ENCODE measurements at regions not wholly inside any gene's neighbourhood (a gene's known extent, or its start where the extent isn't known, plus 50 kb on each side); places are given as distances from the start of the nearest gene placed in this dataset.

DNA sequence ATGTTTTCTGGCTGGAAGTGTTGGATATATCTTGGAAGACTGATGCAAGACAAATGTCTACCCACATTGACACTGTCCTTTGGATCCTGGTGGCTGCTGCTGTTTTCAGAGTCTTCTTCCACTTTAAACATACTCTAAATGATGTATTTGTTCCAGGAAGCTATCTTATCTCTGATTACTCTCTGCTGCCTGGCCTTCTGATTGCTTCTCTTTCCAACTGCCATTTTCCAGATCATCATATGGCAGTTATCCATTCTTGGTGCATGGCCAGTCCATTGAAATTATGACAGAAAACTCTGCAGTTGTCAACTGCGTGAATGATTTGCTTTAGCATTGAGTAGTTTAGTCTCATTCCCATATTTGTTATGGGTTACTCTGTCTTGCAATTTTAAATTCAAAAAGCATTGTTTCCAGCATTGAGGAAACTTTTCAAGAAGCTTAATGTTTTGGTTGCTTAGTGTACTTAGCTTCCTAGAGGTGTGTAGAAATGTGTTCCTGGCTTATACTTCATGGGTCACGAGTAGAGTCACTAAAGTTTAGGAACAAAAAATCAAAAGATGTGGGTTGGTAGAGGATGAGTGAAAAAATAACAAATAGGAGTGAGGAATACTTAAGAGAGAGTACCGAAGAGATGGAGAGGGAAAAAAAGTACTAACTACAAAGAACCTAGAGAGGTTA lies 268.3 kb upstream of the MTPN start:
- DNase-seq, result no peak
- H2BK15ac ChIP-seq (ENCODE audit: low read depth, low read length), result no peak overlapping the region
- ChIA-PET POLR2A (ENCODE audit: unreplicated experiment) (no interaction called here), CTCF (no interaction called here)
- no peak overlapping the region for H2AFZ ChIP-seq (replicated peaks; ENCODE audit: low read length, poor library complexity)
- in situ Hi-C loops (cut with MboI; ENCODE audit: low sequenced_read_pairs), result no loop called here
- no peaks in the 10 kb centered on the region for H3K9me3 ChIP-seq (ENCODE audit: control insufficient read depth, insufficient read depth, low read length)
- no peak overlapping the region for H3K4me2 ChIP-seq (ENCODE audit: low read depth, low read length)
- no peak overlapping the region for H2BK120ac ChIP-seq (ENCODE audit: low read depth, low read length)
- H2BK20ac ChIP-seq (ENCODE audit: low read depth, low read length), result no peak overlapping the region
- no peak overlapping the region for H3K18ac ChIP-seq (ENCODE audit: low read depth, low read length)
- H3K56ac ChIP-seq (ENCODE audit: extremely low read depth, insufficient read depth, low read length), result no peak overlapping the region
- intact Hi-C loops (cut with micrococcal nuclease), result no loop called here
- no peaks in the 10 kb centered on the region for H3K9me1 ChIP-seq (ENCODE audit: insufficient read depth, low read length)
- H3K9ac ChIP-seq (ENCODE audit: low read depth, low read length), result no peak overlapping the region
- ATAC-seq (ENCODE audit: low read depth), result no peak
- H2BK5ac ChIP-seq (ENCODE audit: low read depth, low read length, poor library complexity, severe bottlenecking), result no peak overlapping the region
- no peak overlapping the region for H4K91ac ChIP-seq (ENCODE audit: insufficient read depth, low read depth, low read length)
- H3K14ac ChIP-seq (replicated peaks; ENCODE audit: low read depth, low read length), result no peak overlapping the region
- no peak overlapping the region for H3K27ac ChIP-seq (ENCODE audit: insufficient read depth, low read length)
- H3K36me3 ChIP-seq (ENCODE audit: control insufficient read depth, insufficient read depth, low read length), result no peaks in the 10 kb centered on the region
- H3K23ac ChIP-seq (ENCODE audit: low read depth, low read length), result no peak overlapping the region
- H3K4me3 ChIP-seq (ENCODE audit: insufficient read depth, low read depth, low read length), result no peak overlapping the region
- no peaks in the 10 kb centered on the region for H3K79me1 ChIP-seq (ENCODE audit: low read depth in 1 of 2, low read length in 2 of 2)
- no TSS peak for BruUV-seq (replicated peaks)
- no CpG with 5 or more reads among the region's 3 CpGs for WGBS, 2 experiments (ENCODE audit: extremely low coverage in 2 of 2, insufficient read length in 1 of 2)
- no peaks in the 10 kb centered on the region for H4K20me1 ChIP-seq (ENCODE audit: insufficient read depth, low read length)
- no peak overlapping the region for H3K4ac ChIP-seq (ENCODE audit: low read depth, low read length)
- no peak overlapping the region for H2AK5ac ChIP-seq (ENCODE audit: low read depth, low read length)
- H2AK9ac ChIP-seq (replicated peaks; ENCODE audit: low read depth, low read length, poor library complexity), result no peak overlapping the region
- no peaks in the 10 kb centered on the region for H3K27me3 ChIP-seq (ENCODE audit: control insufficient read depth, insufficient read depth, low read length)
- no peak overlapping the region for H4K5ac ChIP-seq (ENCODE audit: low read depth, low read length)
- H3K4me1 ChIP-seq (ENCODE audit: control insufficient read depth, insufficient read depth, low read length), result no peaks in the 10 kb centered on the region
- H4K8ac ChIP-seq (ENCODE audit: low read depth in 2 of 2, low read length in 2 of 2), result no peak overlapping the region
- dilution Hi-C loops (cut with HindIII; ENCODE audit: low sequenced_read_pairs, unreplicated experiment), result no loop called here
- TF ChIP-seq FOS (IDR thresholded peaks at IDR 0.05; ENCODE audit: low read depth, low read length), result no peak
- TF ChIP-seq NFE2L2 (IDR thresholded peaks at IDR 0.05; ENCODE audit: low read depth, low read length), result no peak
- no peak for TF ChIP-seq RAD21 (IDR thresholded peaks at IDR 0.05; ENCODE audit: low read length)
- TF ChIP-seq, protein P1, sequence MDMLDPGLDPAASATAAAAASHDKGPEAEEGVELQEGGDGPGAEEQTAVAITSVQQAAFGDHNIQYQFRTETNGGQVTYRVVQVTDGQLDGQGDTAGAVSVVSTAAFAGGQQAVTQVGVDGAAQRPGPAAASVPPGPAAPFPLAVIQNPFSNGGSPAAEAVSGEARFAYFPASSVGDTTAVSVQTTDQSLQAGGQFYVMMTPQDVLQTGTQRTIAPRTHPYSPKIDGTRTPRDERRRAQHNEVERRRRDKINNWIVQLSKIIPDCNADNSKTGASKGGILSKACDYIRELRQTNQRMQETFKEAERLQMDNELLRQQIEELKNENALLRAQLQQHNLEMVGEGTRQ (IDR thresholded peaks at IDR 0.05; ENCODE audit: low read depth, low read length), result no peak
- TF ChIP-seq CHD1 (IDR thresholded peaks at IDR 0.05; ENCODE audit: low read depth, low read length), result no peak
- TF ChIP-seq RCOR1 (IDR thresholded peaks at IDR 0.05; ENCODE audit: insufficient replicate concordance, low read length), result no peak
- TF ChIP-seq RFX5 (IDR thresholded peaks at IDR 0.05; ENCODE audit: low read depth, low read length), result no peak
- TF ChIP-seq MAZ (IDR thresholded peaks at IDR 0.05; ENCODE audit: borderline replicate concordance, low read depth, low read length), result no peak
- TF ChIP-seq MAFK (IDR thresholded peaks at IDR 0.05; ENCODE audit: low read depth, low read length), result no peak
- TF ChIP-seq, protein P2, sequence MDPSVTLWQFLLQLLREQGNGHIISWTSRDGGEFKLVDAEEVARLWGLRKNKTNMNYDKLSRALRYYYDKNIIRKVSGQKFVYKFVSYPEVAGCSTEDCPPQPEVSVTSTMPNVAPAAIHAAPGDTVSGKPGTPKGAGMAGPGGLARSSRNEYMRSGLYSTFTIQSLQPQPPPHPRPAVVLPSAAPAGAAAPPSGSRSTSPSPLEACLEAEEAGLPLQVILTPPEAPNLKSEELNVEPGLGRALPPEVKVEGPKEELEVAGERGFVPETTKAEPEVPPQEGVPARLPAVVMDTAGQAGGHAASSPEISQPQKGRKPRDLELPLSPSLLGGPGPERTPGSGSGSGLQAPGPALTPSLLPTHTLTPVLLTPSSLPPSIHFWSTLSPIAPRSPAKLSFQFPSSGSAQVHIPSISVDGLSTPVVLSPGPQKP (IDR thresholded peaks at IDR 0.05; ENCODE audit: borderline replicate concordance, low read depth, low read length), result no peak
